GM12891 (cell line): ENCODE measurements at regions not wholly inside any gene's neighbourhood (a gene's known extent, or its start where the extent isn't known, plus 50 kb on each side); places are given as distances from the start of the nearest gene placed in this dataset.

Experiments
- PAX5 ChIP-seq: IDR thresholded peaks from 2 replicates; pipeline ENCODE4 v1.6.1; 2011; ENCODE audit warnings: low read length, moderate library complexity, mild to moderate bottlenecking; ENCODE audit not compliant: insufficient read depth, severe bottlenecking
- POLR2A ChIP-seq: IDR thresholded peaks from 2 replicates; pipeline ENCODE4 v1.6.1; 2011; ENCODE audit warnings: low read depth, low read length, control low read depth
- POLR2AphosphoS5 ChIP-seq: IDR thresholded peaks from 2 replicates; pipeline ENCODE4 v1.6.1; 2011; ENCODE audit warnings: low read depth, low read length, control low read depth
- SPI1 ChIP-seq: IDR thresholded peaks from 2 replicates; pipeline ENCODE4 v1.6.1; 2011; ENCODE audit warnings: low read depth, low read length, control low read depth
- TAF1 ChIP-seq: IDR thresholded peaks from 2 replicates; pipeline ENCODE4 v1.6.1; 2011; ENCODE audit warnings: low read depth, low read length, control low read depth

- no peak for TF ChIP-seq TAF1
- no peak for TF ChIP-seq POLR2A
- TF ChIP-seq POLR2AphosphoS5: no peak
- TF ChIP-seq SPI1: no peak
- no peak for TF ChIP-seq PAX5
Observed at GRCh38 chr6:72476051-72476450, 145.8 kb upstream of the KCNQ5 start.
